ENCODE measurements at regions not wholly inside any gene's neighbourhood (a gene's known extent, or its start where the extent isn't known, plus 50 kb on each side); places are given as distances from the start of the nearest gene placed in this dataset.
"Not testable (repeated sequence)": the region's sequence is repeated elsewhere in the genome, so short reads cannot be mapped to it uniquely, and the experiment has no call there.

DNA sequence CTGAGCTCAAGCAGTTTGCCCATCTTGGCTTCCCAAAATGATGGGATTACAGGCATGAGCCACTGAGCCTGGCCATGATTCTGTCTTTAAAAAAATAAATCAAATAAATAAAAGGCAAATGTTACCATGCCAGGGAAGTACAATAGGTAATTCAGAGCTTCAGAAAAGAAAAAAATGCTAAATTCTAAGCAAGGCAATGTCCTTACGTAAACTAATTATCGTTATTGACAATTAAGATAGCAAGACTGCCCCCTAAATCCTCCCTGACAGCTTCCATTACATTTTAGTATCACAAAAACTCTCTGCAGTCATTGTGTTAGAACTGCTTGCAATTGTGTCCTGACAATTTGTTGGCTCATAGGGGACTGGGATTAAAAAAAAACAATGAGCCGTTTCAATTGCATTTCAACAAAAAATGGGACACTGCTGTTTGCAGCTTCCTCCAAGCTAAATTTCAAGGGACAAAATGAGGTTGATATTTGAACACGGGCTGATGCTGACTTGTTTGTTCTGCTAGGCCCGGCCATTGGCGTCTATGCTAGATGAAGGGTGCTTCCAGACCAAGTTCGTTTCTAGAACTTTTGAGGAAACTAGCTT lies 88.9 kb downstream of the MOGAT1 start:
- Mint-ChIP-seq H3K4me1 (ENCODE audit: low read depth, unreplicated experiment) (no peaks in the 10 kb centered on the region), H3K27ac (ENCODE audit: unreplicated experiment) (no peak overlapping the region), H3K27me3 (ENCODE audit: unreplicated experiment) (peaks cover 3% of the 10 kb centered on the region), H3K36me3 (ENCODE audit: unreplicated experiment) (no peaks in the 10 kb centered on the region), H3K9me3 (ENCODE audit: unreplicated experiment) (no peaks in the 10 kb centered on the region), H3K4me3 (ENCODE audit: unreplicated experiment) (no peak overlapping the region)
- DNase-seq = no peak
- TF ChIP-seq, protein P1, sequence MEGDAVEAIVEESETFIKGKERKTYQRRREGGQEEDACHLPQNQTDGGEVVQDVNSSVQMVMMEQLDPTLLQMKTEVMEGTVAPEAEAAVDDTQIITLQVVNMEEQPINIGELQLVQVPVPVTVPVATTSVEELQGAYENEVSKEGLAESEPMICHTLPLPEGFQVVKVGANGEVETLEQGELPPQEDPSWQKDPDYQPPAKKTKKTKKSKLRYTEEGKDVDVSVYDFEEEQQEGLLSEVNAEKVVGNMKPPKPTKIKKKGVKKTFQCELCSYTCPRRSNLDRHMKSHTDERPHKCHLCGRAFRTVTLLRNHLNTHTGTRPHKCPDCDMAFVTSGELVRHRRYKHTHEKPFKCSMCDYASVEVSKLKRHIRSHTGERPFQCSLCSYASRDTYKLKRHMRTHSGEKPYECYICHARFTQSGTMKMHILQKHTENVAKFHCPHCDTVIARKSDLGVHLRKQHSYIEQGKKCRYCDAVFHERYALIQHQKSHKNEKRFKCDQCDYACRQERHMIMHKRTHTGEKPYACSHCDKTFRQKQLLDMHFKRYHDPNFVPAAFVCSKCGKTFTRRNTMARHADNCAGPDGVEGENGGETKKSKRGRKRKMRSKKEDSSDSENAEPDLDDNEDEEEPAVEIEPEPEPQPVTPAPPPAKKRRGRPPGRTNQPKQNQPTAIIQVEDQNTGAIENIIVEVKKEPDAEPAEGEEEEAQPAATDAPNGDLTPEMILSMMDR (IDR thresholded peaks at IDR 0.05; ENCODE audit: partially characterized antibody, unreplicated experiment) = no peak

- H3K27ac Mint-ChIP-seq (ENCODE audit: unreplicated experiment) = no peak overlapping the region
- no peaks in the 10 kb centered on the region for H3K4me1 Mint-ChIP-seq (ENCODE audit: low read depth, unreplicated experiment)
- H3K27me3 Mint-ChIP-seq (ENCODE audit: unreplicated experiment) = no peaks in the 10 kb centered on the region
- no peaks in the 10 kb centered on the region for H3K9me3 Mint-ChIP-seq (ENCODE audit: unreplicated experiment)
- TF ChIP-seq, protein P1 (IDR thresholded peaks at IDR 0.05; ENCODE audit: partially characterized antibody, unreplicated experiment) = no peak
- no peak for DNase-seq
- H3K4me3 Mint-ChIP-seq (ENCODE audit: unreplicated experiment) = no peak overlapping the region
- H3K36me3 Mint-ChIP-seq (ENCODE audit: unreplicated experiment) = no peaks in the 10 kb centered on the region
Measured at GRCh38 chr2:222761888-222762287, 90.4 kb downstream of the MOGAT1 start.

DNA sequence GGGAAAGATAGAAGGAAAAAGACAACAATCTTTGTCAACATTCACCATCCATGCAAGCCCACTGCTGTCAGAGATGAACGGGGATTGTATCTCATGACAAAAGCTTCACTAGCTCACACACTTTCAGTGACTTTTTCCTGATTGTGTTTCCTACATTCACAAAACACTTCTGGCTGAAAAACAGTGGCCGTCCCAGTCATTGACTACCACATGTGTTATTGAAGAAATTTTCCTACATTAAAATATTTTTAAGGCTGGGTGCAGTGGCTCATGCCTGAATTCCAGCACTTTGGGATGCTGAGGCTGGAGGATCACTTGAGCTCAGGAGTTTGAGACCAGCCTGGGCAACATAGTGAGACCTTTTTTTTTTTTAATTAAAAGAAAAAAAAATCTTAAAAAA lies 90.9 kb downstream of the MOGAT1 start:
- TF ChIP-seq, protein P1 (IDR thresholded peaks at IDR 0.05; ENCODE audit: partially characterized antibody, unreplicated experiment) = no peak
- Mint-ChIP-seq H3K4me3 (ENCODE audit: unreplicated experiment) (no peak overlapping the region), H3K9me3 (ENCODE audit: unreplicated experiment) (no peaks in the 10 kb centered on the region), H3K4me1 (ENCODE audit: low read depth, unreplicated experiment) (no peaks in the 10 kb centered on the region), H3K27ac (ENCODE audit: unreplicated experiment) (no peak overlapping the region), H3K27me3 (ENCODE audit: unreplicated experiment) (no peaks in the 10 kb centered on the region), H3K36me3 (ENCODE audit: unreplicated experiment) (no peaks in the 10 kb centered on the region)
- DNase-seq = no peak

- not testable (repeated sequence) for H3K9me3 Mint-ChIP-seq (ENCODE audit: unreplicated experiment); DNase-seq; H3K27me3 Mint-ChIP-seq (ENCODE audit: unreplicated experiment); H3K36me3 Mint-ChIP-seq (ENCODE audit: unreplicated experiment); H3K4me3 Mint-ChIP-seq (ENCODE audit: unreplicated experiment); H3K4me1 Mint-ChIP-seq (ENCODE audit: low read depth, unreplicated experiment); H3K27ac Mint-ChIP-seq (ENCODE audit: unreplicated experiment)
Measured at GRCh38 chr2:222765883-222766282, 94.4 kb downstream of the MOGAT1 start.

GRCh38 chr2:222768019-222768418 lies 92.8 kb upstream of the ACSL3 start:
- H3K36me3 Mint-ChIP-seq (ENCODE audit: unreplicated experiment); H3K9me3 Mint-ChIP-seq (ENCODE audit: unreplicated experiment); H3K27ac Mint-ChIP-seq (ENCODE audit: unreplicated experiment); H3K4me1 Mint-ChIP-seq (ENCODE audit: low read depth, unreplicated experiment); DNase-seq; H3K27me3 Mint-ChIP-seq (ENCODE audit: unreplicated experiment); H3K4me3 Mint-ChIP-seq (ENCODE audit: unreplicated experiment): not testable (repeated sequence)

GRCh38 chr2:222769446-222769845 lies 91.4 kb upstream of the ACSL3 start:
- no peaks in the 10 kb centered on the region for H3K9me3 Mint-ChIP-seq (ENCODE audit: unreplicated experiment)
- no peaks in the 10 kb centered on the region for H3K27me3 Mint-ChIP-seq (ENCODE audit: unreplicated experiment)
- TF ChIP-seq, protein P1 (IDR thresholded peaks at IDR 0.05; ENCODE audit: partially characterized antibody, unreplicated experiment) = no peak
- H3K4me3 Mint-ChIP-seq (ENCODE audit: unreplicated experiment) = no peak overlapping the region
- no peaks in the 10 kb centered on the region for H3K4me1 Mint-ChIP-seq (ENCODE audit: low read depth, unreplicated experiment)
- H3K27ac Mint-ChIP-seq (ENCODE audit: unreplicated experiment) = no peak overlapping the region
- no peak for DNase-seq
- peaks cover 5% of the 10 kb centered on the region for H3K36me3 Mint-ChIP-seq (ENCODE audit: unreplicated experiment)

All from glutamatergic neuron (in vitro differentiated cells).